GM19438 (cell line): ENCODE measurements at regions not wholly inside any gene's neighbourhood (a gene's known extent, or its start where the extent isn't known, plus 50 kb on each side); places are given as distances from the start of the nearest gene placed in this dataset.
"Not testable (repeated sequence)": the region's sequence is repeated elsewhere in the genome, so short reads cannot be mapped to it uniquely, and the experiment has no call there.

ENCODE experiments used
- ATAC-seq: cut with Tn5 transposase; IDR thresholded peaks from one replicate; pipeline ENCODE4 v1.9.1; 2021; ENCODE audit warnings: low read depth; ENCODE audit not compliant: unreplicated experiment

DNA sequence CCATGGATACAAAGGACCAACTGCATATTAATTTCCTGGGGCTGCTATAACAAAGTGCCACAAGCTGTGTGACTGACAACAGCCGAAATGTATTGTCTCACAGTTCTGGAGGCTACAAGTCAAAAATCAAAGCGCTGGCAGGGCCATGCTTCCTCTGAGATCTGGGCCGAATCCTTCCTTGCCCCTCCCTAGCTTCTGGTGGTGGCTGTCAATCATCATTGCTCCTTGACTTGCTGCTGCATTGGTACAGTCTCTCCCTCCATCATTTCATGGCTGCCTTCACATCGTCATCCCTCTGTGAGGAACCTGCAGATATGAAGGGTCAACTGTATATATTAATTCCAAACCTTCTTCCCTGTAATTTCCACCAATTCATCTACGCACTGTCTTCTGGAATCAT, 118.3 kb downstream of the EXOC5 start:
- ATAC-seq, result no peak

DNA sequence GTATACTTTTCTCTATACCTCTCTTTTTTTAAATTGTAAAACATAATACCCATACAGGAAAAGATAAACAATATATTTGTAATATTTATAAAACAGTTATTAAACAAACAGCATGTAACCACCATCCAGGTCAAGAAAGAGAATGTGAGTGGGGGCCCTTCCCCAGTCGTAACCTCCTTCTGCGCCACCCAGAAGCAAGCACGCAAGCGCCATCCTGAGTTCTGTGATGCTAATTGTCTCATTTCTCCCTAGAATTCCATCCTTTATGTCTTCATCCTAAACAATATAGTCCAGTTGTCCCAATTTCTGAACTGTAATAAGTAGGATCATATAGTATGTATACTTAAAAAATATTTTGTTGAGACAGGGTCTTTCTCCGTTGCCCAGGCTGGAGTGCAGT, 129.5 kb downstream of the EXOC5 start:
- ATAC-seq, result no peak

DNA sequence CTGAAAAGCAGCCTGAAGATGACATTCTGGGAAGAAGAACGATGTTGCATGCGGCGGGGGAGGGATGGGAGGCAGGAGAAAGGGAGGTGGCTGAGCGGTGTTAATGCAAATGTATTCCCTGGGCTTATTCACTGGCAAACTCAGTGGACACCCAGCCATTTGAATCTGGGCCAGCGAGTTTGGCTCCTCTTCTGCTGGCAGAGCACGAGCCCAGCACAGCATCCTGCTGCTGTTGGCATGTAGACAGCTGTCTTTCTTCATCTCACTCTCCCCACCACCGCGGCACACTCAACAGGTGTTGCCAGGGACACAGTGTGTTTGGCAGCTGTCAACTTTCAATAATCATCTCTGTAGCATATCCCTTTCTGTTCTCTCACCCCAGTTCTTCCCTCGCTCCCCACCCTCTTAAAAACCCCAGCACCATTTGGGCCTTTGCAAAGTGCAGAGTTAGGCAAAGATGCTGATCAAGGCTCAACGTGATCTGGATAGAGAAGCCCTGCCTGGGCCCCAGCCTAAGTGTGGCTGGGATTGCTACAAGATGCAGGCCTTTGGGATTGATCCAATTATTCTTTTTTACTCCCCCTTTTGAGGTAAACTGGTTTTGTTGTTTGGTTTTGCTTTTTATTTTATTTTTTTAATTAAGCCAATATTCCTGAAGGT, 131.9 kb downstream of the EXOC5 start:
- no peak for ATAC-seq

DNA sequence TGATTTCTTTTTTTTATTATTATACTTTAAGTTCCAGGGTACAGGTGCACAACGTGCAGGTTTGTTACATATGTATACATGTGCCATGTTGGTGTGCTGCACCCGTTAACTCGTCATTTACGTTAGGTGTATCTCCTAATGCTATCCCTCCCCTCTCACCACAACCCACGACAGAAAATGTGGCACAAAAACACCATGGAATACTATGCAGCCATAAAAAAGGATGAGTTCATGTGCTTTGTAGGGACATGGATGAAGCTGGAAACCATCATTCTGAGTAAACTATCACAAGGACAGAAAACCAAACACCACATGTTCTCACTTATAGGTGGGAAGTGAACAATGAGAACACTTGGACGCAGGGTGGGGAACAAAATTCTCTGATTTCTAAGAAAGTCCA, 140.9 kb downstream of the EXOC5 start:
- not testable (repeated sequence) for ATAC-seq

DNA sequence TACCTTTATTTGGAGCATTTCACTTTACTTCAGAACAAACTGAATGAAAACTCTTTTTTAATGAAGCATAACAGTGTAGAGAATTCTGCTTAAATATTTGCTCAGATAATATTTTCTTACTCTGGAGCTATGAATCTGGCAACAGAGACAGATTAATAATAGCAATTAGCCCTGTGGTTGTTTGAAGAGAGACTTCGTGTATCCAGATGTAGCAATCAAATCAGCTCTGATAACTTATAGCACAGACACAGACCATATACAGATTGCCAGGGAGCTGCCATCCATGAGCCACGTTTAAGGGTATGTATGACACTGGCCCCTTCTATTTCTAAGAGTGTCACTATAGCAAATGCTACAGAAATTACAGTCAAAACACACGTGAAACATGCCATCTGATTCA, 146.6 kb downstream of the EXOC5 start:
- ATAC-seq, result no peak

DNA sequence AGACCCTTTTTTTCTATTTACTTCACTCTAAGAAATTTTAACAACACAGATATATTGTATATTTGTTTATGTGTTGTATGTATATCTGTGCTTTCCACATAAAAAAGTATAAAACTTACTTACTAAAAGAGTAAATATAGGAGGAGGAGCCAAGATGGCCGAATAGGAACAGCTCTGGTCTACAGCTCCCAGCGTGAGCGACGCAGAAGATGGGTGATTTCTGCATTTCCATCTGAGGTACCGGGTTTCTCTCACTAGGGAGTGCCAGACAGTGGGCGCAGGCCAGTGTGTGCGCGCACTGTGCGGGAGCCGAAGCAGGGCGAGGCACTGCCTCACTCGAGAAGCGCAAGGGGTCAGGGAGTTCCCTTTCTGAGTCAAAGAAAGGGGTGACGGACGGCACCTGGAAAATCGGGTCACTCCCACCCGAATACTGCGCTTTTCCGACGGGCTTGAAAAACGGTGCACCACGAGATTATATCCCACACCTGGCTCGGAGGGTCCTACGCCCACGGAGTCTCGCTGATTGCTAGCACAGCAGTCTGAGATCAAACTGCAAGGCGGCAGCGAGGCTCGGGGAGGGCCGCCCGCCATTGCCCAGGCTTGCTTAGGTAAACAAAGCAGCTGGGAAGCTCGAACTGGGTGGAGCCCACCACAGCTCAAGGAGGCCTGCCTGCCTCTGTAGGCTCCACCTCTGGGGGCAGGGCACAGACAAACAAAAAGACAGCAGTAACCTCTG, 156.5 kb downstream of the EXOC5 start:
- not testable (repeated sequence) for ATAC-seq

DNA sequence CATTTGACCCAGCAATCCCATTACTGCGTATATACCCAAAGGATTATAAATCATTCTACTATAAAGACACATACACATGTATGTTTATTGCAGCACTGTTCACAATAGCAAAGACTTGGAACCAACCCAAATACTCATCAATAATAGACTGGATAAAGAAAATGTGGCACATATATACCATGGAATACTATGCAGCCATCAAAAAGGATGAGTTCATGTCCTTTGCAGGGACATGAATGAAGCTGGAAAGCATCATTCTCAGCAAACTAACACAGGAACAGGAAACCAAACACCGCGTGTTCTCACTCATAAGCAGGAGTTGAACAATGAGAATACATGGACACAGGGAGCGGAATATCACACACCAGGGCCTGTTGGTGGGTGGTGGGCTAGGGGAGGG, 158.3 kb downstream of the EXOC5 start:
- ATAC-seq, result not testable (repeated sequence)

DNA sequence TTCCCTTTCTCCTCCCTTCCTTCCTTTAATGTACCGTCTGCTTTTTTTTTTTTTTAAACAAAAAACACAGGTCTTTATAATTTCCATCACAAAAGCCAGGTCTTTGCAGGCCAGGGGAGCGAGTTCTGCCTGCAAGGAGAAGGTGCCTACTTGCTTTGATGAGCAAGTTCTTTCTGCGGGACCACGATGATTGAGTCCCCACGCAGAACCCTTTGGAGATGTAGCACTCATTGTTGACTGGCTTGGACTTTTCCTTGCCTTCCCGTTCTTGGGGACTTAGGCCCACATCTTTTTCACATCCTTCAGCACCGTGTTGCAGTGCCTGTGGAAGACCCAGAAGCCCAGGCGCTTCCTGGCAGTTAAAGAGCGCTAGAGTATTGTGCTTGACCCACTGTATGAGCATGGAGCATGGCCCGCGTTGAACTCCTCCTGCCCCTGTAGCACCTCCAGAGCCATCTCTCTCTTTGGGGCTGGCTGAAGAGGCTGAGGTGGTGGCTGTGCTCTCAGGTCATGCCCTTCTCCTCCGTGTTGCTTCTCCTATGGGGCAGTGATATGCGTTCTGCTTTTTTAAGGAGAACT, 177.6 kb downstream of the EXOC5 start:
- no peak for ATAC-seq

DNA sequence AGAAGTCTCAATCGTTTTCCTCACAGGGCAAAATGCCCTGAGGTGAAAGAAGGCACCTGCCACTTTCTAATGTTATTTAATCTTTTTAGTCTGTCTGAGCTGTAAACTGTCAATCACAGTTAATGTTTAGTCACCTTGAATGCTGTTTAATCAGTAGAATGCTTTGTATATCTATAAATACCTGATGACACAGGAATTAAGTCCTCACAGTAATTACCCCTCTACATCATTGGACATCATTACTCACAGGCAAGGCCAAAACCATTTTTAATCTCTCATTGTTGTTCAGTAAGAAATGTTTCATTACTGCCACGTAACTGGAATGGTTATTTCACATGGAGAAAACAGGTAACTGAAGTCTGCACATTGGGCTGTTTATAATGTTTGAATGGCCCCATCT, 178.8 kb downstream of the EXOC5 start:
- ATAC-seq, result no peak

DNA sequence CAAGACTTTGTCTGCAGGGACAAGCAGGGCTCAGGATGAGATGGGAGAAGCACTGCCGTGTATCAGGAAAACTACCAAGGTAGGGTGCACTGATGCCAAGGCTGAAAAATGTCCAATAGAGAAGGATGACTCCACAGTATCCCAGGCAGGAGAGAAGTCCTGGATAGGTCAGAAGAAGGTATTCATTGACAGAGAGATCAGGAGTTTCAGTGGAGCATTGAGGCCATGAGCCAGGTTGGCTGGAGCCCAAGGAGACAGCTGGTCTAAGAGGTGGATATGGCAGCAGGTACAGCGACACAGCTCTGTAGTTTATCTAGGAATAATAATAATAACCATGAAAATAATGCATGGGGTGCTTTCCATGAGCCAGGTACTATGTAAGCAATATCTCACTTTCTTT, 180.9 kb downstream of the EXOC5 start:
- ATAC-seq, result no peak

DNA sequence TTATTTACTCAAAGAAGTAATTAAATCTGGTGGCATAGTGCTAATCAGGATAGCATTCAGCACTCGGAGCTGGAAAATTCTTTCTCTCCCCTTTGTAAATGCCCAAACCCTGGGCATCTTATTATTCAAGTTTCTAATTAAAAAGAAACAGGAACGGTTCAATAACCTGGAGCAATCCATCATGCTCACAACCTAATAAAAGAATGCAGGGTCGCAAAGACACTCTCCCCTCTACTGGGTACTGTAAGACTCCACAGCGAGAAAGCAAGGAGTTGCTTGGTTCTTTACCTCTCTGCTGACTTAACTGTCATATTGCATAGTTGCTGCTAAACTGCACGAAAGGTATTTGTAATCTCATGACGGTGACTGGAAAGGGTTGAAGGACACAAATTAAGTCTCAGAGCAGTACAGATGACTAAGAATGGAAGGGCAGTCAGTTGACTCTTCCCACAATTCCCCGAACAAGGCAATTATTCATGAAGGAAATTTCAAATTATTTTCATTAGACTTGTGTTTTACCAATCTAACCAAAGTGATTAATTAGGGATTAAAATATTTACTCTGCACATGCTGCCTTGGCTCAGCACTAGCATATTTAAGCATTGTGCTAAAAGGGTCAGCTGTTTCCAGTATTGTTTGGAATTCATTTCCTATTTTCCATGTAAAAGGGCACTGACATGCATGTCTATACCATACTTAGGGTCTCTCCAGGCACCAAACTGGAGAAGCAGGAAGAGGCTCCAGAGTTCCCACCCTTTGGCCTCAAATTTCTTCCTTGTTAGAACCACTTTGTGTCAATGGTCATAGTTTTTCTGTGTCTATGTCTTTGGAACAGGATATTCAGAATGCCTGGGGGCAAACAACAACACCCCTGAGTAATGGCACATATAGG, 182.2 kb downstream of the EXOC5 start:
- no peak for ATAC-seq

DNA sequence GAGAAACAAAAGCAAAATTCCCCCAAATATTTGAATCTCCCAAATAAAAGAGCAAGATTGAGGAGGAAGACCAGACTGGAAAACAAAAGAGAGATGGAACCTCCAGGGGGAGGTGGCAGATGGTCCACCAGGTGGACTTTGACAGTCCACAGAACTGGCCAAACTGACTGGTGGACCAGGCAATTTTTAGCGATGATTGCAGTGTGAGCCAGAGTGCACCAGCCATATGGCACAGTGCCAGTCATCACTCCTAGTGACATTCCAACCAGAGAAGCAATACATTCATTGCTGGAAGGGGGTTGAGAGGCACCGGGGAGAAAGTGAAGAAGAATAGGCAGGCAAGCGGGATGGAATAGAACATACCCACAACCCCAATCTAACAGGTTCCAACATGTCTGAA, 182.9 kb downstream of the EXOC5 start:
- ATAC-seq, result no peak

DNA sequence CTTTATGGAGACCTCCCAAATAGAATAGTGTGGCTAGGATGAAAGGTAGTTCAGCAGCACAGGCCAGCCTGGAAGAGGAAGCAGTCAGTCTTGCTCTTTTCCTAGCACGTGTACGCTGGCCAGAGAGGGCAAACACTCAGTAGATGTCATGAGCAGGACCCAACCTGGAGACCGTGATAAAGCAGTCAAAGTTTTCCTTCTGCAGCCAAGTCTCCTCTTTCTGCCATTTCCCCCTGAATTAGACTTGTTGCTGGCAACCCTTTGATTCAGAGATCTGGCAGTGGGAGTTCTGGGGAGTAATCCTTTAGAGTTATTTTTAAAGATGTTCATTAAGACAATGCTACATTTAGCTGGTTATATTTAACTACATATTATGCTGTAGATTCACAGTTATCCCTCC, 183.7 kb downstream of the EXOC5 start:
- ATAC-seq, result no peak

DNA sequence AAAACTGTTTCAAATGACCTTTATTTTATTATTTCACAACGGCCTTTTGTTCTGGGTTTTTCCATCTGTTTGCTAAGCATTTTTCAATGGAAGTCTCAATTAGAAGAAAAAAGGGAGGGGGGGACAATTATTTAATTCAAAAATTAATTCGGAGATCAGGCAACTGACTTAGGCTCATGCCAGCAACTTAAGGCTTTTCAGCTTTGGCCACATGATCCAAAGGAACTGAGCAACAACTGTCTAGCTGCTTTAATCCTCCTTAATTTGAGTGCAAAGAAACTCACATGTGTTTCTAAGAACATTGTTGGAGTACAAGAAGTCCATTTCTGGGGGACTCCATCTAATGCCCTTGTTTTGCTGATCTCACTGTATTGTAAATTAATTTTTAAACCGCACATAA, 188.0 kb downstream of the EXOC5 start:
- no peak for ATAC-seq

DNA sequence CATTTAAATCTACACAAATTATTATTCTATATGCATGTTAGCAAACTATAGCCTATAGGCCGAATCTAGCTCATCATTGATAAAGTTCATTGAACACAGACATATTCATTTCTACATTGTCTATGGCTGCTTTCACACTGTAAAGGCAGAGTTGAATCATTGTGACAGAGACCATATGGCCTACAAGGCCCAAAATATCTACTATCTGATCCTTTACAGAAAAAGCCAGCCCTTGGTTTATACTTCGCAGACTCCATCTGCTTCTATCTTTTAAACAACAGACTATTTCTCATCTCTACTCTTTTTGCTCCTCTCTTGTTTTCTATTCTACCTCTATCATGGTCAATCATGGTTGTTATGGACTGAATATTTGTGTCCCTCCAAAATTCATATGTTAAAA, 190.7 kb downstream of the EXOC5 start:
- ATAC-seq, result no peak

DNA sequence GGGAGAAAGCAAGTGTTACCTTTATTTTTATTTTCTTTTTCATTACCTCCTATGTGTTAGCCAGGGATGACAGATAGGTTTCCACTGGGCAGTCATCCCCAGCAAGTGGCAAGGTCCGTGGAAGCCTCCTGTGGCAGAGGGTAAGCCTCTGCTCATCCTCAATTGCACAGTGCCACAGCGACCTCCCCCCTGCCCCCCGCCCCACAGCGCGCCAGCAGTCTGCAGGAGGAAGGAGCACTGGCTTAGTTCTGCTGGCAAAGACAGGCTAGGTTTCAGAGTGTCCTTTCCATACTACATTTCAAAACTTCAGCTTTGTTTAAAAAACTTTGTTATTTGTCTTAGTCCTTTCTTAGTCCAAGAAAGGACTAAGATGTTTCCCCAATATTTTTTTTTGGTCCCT, 194.7 kb downstream of the EXOC5 start:
- ATAC-seq, result no peak

DNA sequence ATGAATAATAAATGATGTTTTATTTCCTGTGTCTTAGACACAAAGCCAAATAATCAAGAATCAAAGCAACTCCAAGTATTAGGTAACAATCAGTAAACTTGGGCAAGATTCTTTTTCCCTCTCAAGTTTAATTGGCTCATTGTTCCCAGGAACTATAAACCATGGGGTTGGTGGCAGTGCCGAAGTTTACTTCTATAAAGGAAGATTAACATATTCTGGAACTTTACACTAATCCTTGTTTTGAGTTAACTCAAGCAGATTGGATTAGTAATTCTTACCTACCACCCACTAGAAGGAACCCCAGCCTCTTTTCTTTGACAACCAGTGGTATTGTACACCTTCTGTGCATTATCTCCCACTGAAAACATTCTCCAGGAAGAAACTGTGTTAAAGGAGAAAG, 197.1 kb downstream of the EXOC5 start:
- no peak for ATAC-seq

DNA sequence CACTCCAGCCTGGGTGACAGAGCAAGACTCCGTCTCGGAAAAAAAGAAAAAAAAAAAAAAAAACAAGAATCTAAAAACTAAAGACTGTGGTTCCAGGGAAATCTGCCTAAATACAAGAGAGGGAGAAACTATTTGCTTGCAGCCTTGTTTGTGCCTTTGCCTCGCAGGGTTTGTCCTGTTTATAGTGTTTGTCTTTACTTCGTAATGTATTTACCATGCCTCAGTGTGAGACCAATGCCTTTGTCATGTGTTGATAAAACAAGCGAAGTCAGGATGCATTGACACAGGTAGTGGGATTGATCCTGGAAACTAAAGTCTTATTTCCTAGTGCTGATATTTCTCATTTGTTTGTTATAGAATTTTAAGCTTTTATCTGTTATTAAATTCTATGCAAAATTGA, 199.0 kb downstream of the EXOC5 start:
- no peak for ATAC-seq

DNA sequence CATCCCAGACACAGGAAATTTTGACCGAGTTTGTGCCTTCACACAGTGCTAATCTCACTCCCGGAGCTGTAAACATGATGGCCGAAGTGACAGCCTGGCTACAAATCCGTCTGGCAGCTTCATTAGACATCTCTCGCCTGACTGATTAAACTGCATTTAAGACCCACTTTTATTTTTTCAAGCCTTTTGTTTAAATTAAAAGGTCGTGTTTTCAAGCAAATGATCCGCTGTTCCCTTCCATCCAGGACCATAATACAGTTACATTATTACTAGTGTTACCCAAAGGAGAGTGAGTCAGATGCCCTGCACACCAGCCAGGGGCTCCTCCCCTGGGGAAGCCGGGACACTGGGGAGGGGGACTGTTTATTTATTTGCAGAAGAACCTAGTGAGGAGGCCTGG, 200.2 kb downstream of the EXOC5 start:
- ATAC-seq, result no peak

DNA sequence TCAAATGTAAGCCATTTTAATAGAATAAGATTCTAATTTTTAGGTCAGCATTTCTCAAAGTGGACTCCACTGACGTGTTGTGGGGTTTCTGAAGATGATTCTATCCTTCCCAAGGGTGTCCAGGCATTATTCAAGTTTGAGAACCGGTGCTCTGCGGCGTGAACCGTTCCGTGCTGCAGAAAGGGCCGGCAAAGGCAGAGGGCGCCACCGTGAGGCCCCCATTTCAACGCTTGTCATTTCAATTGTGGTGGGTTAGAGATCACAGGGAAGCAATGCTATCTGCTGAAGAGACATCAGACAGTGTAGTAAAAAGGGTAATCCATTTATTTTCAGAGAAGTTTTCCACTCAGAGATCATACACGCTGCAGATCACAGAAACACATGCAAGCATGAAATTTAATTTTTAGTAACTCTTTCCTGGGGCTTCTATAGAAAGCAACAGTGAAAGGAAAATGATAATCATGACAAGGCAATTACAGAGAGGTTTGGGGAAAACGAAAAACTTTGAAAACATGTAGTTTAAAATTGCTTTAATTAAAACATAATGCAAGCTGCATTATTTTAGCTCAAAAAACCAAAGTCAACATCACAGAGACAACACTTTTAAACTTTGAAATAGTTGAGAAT, 201.7 kb downstream of the EXOC5 start:
- no peak for ATAC-seq

DNA sequence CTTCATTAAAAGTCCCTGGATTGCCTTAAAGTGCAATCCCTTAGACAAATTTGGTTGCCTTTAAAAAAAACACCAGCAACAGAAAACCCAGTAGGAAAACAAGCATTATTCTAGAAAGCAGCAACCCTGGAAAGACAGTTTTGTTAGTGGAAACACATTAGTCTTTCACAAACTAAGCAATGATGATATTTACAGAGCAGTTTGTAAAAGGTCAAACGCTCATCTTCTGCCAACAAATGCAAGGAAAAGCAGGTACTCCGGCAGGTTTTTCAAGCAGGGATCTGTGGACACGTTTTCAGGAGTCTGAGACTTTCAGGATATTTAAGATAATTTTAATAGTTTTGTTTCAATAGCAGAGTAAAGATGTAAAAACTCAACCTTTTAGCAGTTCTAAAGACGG, 202.2 kb downstream of the EXOC5 start:
- no peak for ATAC-seq
